ENCODE measurements at regions not wholly inside any gene's neighbourhood (a gene's known extent, or its start where the extent isn't known, plus 50 kb on each side); places are given as distances from the start of the nearest gene placed in this dataset.
"Not testable (repeated sequence)": the region's sequence is repeated elsewhere in the genome, so short reads cannot be mapped to it uniquely, and the experiment has no call there.

GRCh38 chr21:5091274-5091673 is 5430.1 kb upstream of the TPTE start:
- H3K4me1 ChIP-seq (ENCODE audit: control insufficient read depth, insufficient read depth, low read length); H2BK15ac ChIP-seq (ENCODE audit: low read depth, low read length); H3K9me1 ChIP-seq (ENCODE audit: insufficient read depth, low read length); H4K20me1 ChIP-seq (ENCODE audit: insufficient read depth, low read length); H3K56ac ChIP-seq (ENCODE audit: extremely low read depth, insufficient read depth, low read length); H3K18ac ChIP-seq (ENCODE audit: low read depth, low read length); H3K4me2 ChIP-seq (ENCODE audit: low read depth, low read length); H3K4ac ChIP-seq (ENCODE audit: low read depth, low read length); ATAC-seq (ENCODE audit: low read depth); H2AK5ac ChIP-seq (ENCODE audit: low read depth, low read length); H3K4me3 ChIP-seq (ENCODE audit: insufficient read depth, low read depth, low read length); CTCF ChIA-PET; H2BK5ac ChIP-seq (ENCODE audit: low read depth, low read length, poor library complexity, severe bottlenecking); H3K36me3 ChIP-seq (ENCODE audit: control insufficient read depth, insufficient read depth, low read length); DNase-seq; POLR2A ChIA-PET (ENCODE audit: unreplicated experiment); H2AK9ac ChIP-seq (replicated peaks; ENCODE audit: low read depth, low read length, poor library complexity); H4K8ac ChIP-seq (ENCODE audit: low read depth in 2 of 2, low read length in 2 of 2); H2BK120ac ChIP-seq (ENCODE audit: low read depth, low read length); H2AFZ ChIP-seq (replicated peaks; ENCODE audit: low read length, poor library complexity); H3K27ac ChIP-seq (ENCODE audit: insufficient read depth, low read length); intact Hi-C loops (cut with micrococcal nuclease); BruUV-seq (replicated peaks); dilution Hi-C loops (cut with HindIII; ENCODE audit: low sequenced_read_pairs, unreplicated experiment); H3K9ac ChIP-seq (ENCODE audit: low read depth, low read length); H3K23ac ChIP-seq (ENCODE audit: low read depth, low read length); H2BK20ac ChIP-seq (ENCODE audit: low read depth, low read length); H3K14ac ChIP-seq (replicated peaks; ENCODE audit: low read depth, low read length); H3K79me1 ChIP-seq (ENCODE audit: low read depth in 1 of 2, low read length in 2 of 2); H4K5ac ChIP-seq (ENCODE audit: low read depth, low read length); H3K27me3 ChIP-seq (ENCODE audit: control insufficient read depth, insufficient read depth, low read length); H3K9me3 ChIP-seq (ENCODE audit: control insufficient read depth, insufficient read depth, low read length); in situ Hi-C loops (cut with MboI; ENCODE audit: low sequenced_read_pairs); H4K91ac ChIP-seq (ENCODE audit: insufficient read depth, low read depth, low read length): not testable (repeated sequence)
- no CpG with 5 or more reads among the region's 11 CpGs for WGBS, 2 experiments (ENCODE audit: extremely low coverage in 2 of 2, insufficient read length in 1 of 2)

- H3K4ac ChIP-seq (ENCODE audit: low read depth, low read length); H4K91ac ChIP-seq (ENCODE audit: insufficient read depth, low read depth, low read length); H3K4me3 ChIP-seq (ENCODE audit: insufficient read depth, low read depth, low read length); dilution Hi-C loops (cut with HindIII; ENCODE audit: low sequenced_read_pairs, unreplicated experiment); H3K27ac ChIP-seq (ENCODE audit: insufficient read depth, low read length); H3K9me1 ChIP-seq (ENCODE audit: insufficient read depth, low read length); H3K9me3 ChIP-seq (ENCODE audit: control insufficient read depth, insufficient read depth, low read length); H3K14ac ChIP-seq (replicated peaks; ENCODE audit: low read depth, low read length); H3K18ac ChIP-seq (ENCODE audit: low read depth, low read length); CTCF ChIA-PET; H3K36me3 ChIP-seq (ENCODE audit: control insufficient read depth, insufficient read depth, low read length); H3K9ac ChIP-seq (ENCODE audit: low read depth, low read length); H3K23ac ChIP-seq (ENCODE audit: low read depth, low read length); H2AK5ac ChIP-seq (ENCODE audit: low read depth, low read length); H2AFZ ChIP-seq (replicated peaks; ENCODE audit: low read length, poor library complexity); H4K5ac ChIP-seq (ENCODE audit: low read depth, low read length); DNase-seq; in situ Hi-C loops (cut with MboI; ENCODE audit: low sequenced_read_pairs); BruUV-seq (replicated peaks); H4K8ac ChIP-seq (ENCODE audit: low read depth in 2 of 2, low read length in 2 of 2); H2BK15ac ChIP-seq (ENCODE audit: low read depth, low read length); H2AK9ac ChIP-seq (replicated peaks; ENCODE audit: low read depth, low read length, poor library complexity); H3K27me3 ChIP-seq (ENCODE audit: control insufficient read depth, insufficient read depth, low read length); POLR2A ChIA-PET (ENCODE audit: unreplicated experiment); H2BK20ac ChIP-seq (ENCODE audit: low read depth, low read length); H2BK5ac ChIP-seq (ENCODE audit: low read depth, low read length, poor library complexity, severe bottlenecking); H3K4me1 ChIP-seq (ENCODE audit: control insufficient read depth, insufficient read depth, low read length); ATAC-seq (ENCODE audit: low read depth); H3K4me2 ChIP-seq (ENCODE audit: low read depth, low read length); H4K20me1 ChIP-seq (ENCODE audit: insufficient read depth, low read length); H2BK120ac ChIP-seq (ENCODE audit: low read depth, low read length); H3K56ac ChIP-seq (ENCODE audit: extremely low read depth, insufficient read depth, low read length); intact Hi-C loops (cut with micrococcal nuclease); H3K79me1 ChIP-seq (ENCODE audit: low read depth in 1 of 2, low read length in 2 of 2): not testable (repeated sequence)
- no CpG with 5 or more reads among the region's 15 CpGs for WGBS, 2 experiments (ENCODE audit: extremely low coverage in 2 of 2, insufficient read length in 1 of 2)
Measured at GRCh38 chr21:5095628-5096027, 5425.8 kb upstream of the TPTE start.

Measured in IMR-90 (cell line).